Loucy (cell line): ENCODE measurements at regions not wholly inside any gene's neighbourhood (a gene's known extent, or its start where the extent isn't known, plus 50 kb on each side); places are given as distances from the start of the nearest gene placed in this dataset.

Experiments used
- CTCF ChIP-seq: fragments of 200-600 bp; sonication (generic); conservative IDR thresholded peaks from 2 replicates; pipeline ENCODE4 v1.5.1; 2014; ENCODE audit warnings: mild to moderate bottlenecking, antibody characterized with exemption, low read length
- EZH2phosphoT487 ChIP-seq: fragments of 200-600 bp; IDR thresholded peaks from 2 replicates; pipeline ENCODE4 v1.6.1; 2018; ENCODE audit warnings: antibody characterized with exemption, mild to moderate bottlenecking, moderate library complexity, borderline replicate concordance

- no peak for TF ChIP-seq CTCF
- no peak for TF ChIP-seq EZH2phosphoT487
Observed at GRCh38 chr7:80316811-80317210, 182.2 kb downstream of the GNAI1 start.
